CD4-positive, alpha-beta memory T cell (primary cell): ENCODE measurements at regions not wholly inside any gene's neighbourhood (a gene's known extent, or its start where the extent isn't known, plus 50 kb on each side); places are given as distances from the start of the nearest gene placed in this dataset.

Experiments
- CTCF ChIA-PET: fragments of 350-600 bp; sonication (Branson Sonifier 250); formaldehyde crosslinking; loops from one replicate; lab custom pipeline; 2021; ENCODE audit warnings: inconsistent platforms; ENCODE audit not compliant: partially characterized antibody; lab: Charles Lee
- POLR2A ChIA-PET: fragments of 350-600 bp; sonication (Branson Sonifier 250); formaldehyde crosslinking; loops from one replicate; lab custom pipeline; 2021; ENCODE audit not compliant: partially characterized antibody; lab: Charles Lee
- DNase-seq, 5 donors: peaks; one replicate each; pipeline versions ENCODE4 v3.0.0 to v3.0.0-alpha.2; 2020 to 2022; ENCODE audit warnings: mixed read lengths in 1 of 5
- H3K27ac ChIP-seq: one replicate; pipeline ENCODE4 v1.7.0; 2013; ENCODE audit warnings: low read depth, low read length
- H3K27me3 ChIP-seq: 2 replicates; pipeline ENCODE4 v1.7.0; 2013; ENCODE audit warnings: mild to moderate bottlenecking, low read length, moderate library complexity; ENCODE audit not compliant: insufficient read depth
- H3K36me3 ChIP-seq: 2 replicates; pipeline ENCODE4 v1.7.0; 2013; ENCODE audit warnings: mild to moderate bottlenecking, low read length, moderate library complexity; ENCODE audit not compliant: insufficient read depth
- H3K4me1 ChIP-seq: 2 replicates; pipeline ENCODE4 v1.7.0; 2013; ENCODE audit warnings: mild to moderate bottlenecking, low read length, moderate library complexity; ENCODE audit not compliant: insufficient read depth
- H3K4me3 ChIP-seq, 2 donors: one replicate each; pipeline ENCODE4 v1.7.0; 2013; ENCODE audit warnings: low read length in 2 of 2, mild to moderate bottlenecking in 1 of 2
- H3K9me3 ChIP-seq, 2 donors: one replicate each; pipeline ENCODE4 v1.7.0; 2013; ENCODE audit warnings: low read length in 2 of 2, control low read depth in 1 of 2; ENCODE audit not compliant: control insufficient read depth in 1 of 2
- H3K27ac Mint-ChIP-seq, 7 donors: one replicate each; pipeline ENCODE4 v1.8.0; 2020 to 2021; ENCODE audit warnings: mixed read lengths in 7 of 7, mild to moderate bottlenecking in 6 of 7, inconsistent platforms in 3 of 7, moderate library complexity in 3 of 7
- H3K27me3 Mint-ChIP-seq, 2 donors: one replicate each; pipeline ENCODE4 v1.8.0; 2020 to 2021; ENCODE audit warnings: mixed read lengths in 2 of 2
- H3K36me3 Mint-ChIP-seq, 2 donors: one replicate each; pipeline ENCODE4 v1.8.0; 2020 to 2021; ENCODE audit warnings: mixed read lengths in 2 of 2, inconsistent platforms in 1 of 2, mild to moderate bottlenecking in 1 of 2
- H3K4me1 Mint-ChIP-seq, 4 donors: one replicate each; pipeline ENCODE4 v1.8.0; 2020 to 2021; ENCODE audit warnings: mixed read lengths in 4 of 4, mild to moderate bottlenecking in 1 of 4
- H3K4me3 Mint-ChIP-seq, 8 donors: one replicate each; pipeline ENCODE4 v1.8.0; 2020 to 2021; ENCODE audit warnings: mixed read lengths in 8 of 8, mild to moderate bottlenecking in 7 of 8, moderate library complexity in 6 of 8, inconsistent platforms in 3 of 8
- H3K9me3 Mint-ChIP-seq, 8 donors: one replicate each; pipeline ENCODE4 v1.8.0; 2020 to 2021; ENCODE audit warnings: mixed read lengths in 8 of 8, mild to moderate bottlenecking in 5 of 8, inconsistent platforms in 3 of 8, moderate library complexity in 1 of 8
- intact Hi-C: fragments of 100-400 bp; cut with micrococcal nuclease; formaldehyde crosslinking; loops from one replicate; pipeline ENCODE4 v1.15.1; 2023

DNA sequence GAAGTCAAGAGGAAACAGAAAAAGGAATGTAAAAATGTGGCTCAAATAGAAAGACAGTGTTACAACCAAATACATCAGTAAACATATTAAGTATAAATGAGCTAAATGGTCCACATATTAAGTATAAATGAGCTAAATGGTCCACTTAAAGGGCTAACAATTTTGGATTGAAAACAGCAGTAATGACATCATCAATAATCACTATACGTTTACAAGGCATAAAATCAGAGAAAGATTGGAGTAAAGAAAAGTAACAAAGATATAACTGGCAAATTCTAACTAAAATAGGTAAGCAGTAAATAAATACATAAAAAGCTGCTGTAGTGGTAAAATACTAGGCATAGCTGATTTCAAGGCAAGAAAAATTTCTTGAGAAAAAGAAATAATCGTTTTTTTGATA lies 1298.4 kb upstream of the CELF2 start:
- H3K27me3 Mint-ChIP-seq, result no peaks in the 10 kb centered on the region
- no peak overlapping the region for H3K27ac Mint-ChIP-seq

DNA sequence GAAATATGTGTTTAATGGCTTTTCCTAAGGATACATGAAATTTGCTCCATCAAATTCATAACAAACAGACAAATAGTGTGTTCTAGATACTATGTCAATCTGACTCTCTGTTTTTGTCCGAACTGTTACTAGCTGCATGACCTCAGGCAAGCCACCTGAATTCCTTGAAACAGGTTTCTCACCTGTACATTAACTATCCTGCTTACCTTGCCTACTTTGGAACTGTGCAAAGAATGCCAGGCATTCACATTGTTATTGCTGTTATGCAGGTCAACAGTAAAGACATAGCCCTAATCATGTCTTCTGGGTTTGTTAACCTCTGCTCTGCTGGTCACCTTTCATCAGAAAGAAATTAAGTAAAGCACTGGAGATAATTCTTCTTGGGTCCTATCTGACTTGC lies 1283.9 kb upstream of the CELF2 start:
- Histone ChIP-seq H3K36me3 (no peaks in the 10 kb centered on the region), H3K27me3 (no peaks in the 10 kb centered on the region), H3K9me3 (no peaks in the 10 kb centered on the region), H3K4me1 (no peaks in the 10 kb centered on the region), H3K27ac (no peak overlapping the region), H3K4me3 (no peak overlapping the region)
- ChIA-PET POLR2A (no interaction called here), CTCF (no interaction called here)
- no peak overlapping the region for H3K27ac Mint-ChIP-seq
- DNase-seq, result no peak
- no peaks in the 10 kb centered on the region for H3K27me3 Mint-ChIP-seq
- no peaks in the 10 kb centered on the region for H3K4me1 Mint-ChIP-seq
- H3K4me3 Mint-ChIP-seq, result no peak overlapping the region
- H3K9me3 Mint-ChIP-seq, result peaks cover 0 to 8% (median 5%) of the 10 kb centered on the region in 8 donors
- intact Hi-C loops, result no loop called here
- no peaks in the 10 kb centered on the region for H3K36me3 Mint-ChIP-seq

More for the DNA sequence above, 1298.4 kb upstream of the CELF2 start:
- POLR2A ChIA-PET, result no interaction called here
- no peak overlapping the region for H3K4me3 Mint-ChIP-seq
- no peak for DNase-seq
- H3K36me3 Mint-ChIP-seq, result no peaks in the 10 kb centered on the region
- Histone ChIP-seq H3K4me3 (no peak overlapping the region), H3K36me3 (no peaks in the 10 kb centered on the region), H3K9me3 (no peaks in the 10 kb centered on the region), H3K27me3 (no peaks in the 10 kb centered on the region), H3K4me1 (no peaks in the 10 kb centered on the region), H3K27ac (no peak overlapping the region)
- H3K4me1 Mint-ChIP-seq, result no peaks in the 10 kb centered on the region
- CTCF ChIA-PET, result no interaction called here
- H3K9me3 Mint-ChIP-seq, result peaks cover 0 to 4% (median 3%) of the 10 kb centered on the region in 8 donors
- intact Hi-C loops, result no loop called here

DNA sequence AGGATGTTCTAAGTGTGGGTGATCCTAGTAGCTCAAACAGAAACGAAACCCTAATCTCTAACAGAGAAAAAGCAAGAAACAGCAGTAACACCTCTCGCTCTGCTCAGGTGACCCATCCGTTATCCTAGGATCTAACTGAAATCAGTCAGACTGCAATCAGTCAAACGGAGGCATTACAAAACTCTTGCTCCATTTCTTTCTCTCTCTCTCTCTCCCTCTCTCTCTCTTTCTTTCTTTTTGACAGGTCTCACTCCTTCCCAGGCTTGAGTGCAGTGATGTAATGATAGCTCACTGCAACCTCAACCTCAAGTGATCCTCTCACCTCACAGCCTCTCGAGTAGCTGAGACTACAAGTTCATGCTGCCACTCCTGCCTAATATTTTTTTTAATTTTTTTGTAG lies 1283.5 kb upstream of the CELF2 start:
- H3K27me3 ChIP-seq, result no peaks in the 10 kb centered on the region
- no peak overlapping the region for H3K4me3 Mint-ChIP-seq
- H3K27ac Mint-ChIP-seq, result no peak overlapping the region
- no peaks in the 10 kb centered on the region for H3K4me1 ChIP-seq
- H3K9me3 Mint-ChIP-seq, result peaks cover 0 to 8% (median 3%) of the 10 kb centered on the region in 8 donors
- POLR2A ChIA-PET, result no interaction called here
- no peak overlapping the region for H3K27ac ChIP-seq
- CTCF ChIA-PET, result no interaction called here
- no peak overlapping the region for H3K4me3 ChIP-seq
- intact Hi-C loops, result no loop called here
- H3K4me1 Mint-ChIP-seq, result no peaks in the 10 kb centered on the region
- no peaks in the 10 kb centered on the region for H3K27me3 Mint-ChIP-seq
- H3K9me3 ChIP-seq, result no peaks in the 10 kb centered on the region
- no peak for DNase-seq
- H3K36me3 Mint-ChIP-seq, result no peaks in the 10 kb centered on the region
- H3K36me3 ChIP-seq, result no peaks in the 10 kb centered on the region

DNA sequence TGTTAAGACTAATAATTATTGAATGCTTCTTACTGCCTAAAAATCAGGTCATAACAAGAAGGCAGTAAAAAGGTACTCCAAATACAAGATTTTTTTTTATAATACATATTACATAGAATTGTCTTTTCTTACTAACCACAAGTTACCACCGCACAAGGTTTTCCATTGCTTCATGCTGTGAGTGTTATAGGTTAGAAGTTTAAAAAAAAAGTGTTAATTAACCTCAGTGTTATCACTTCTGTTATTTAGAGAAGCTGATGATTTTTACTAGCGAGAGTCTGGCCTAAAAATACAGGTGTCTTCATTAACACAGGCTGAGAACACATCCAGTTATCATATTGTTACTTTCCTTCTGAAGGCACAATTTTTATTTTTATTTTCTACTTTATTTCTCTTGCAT lies 1281.9 kb upstream of the CELF2 start:
- Mint-ChIP-seq H3K4me1 (no peaks in the 10 kb centered on the region), H3K27me3 (no peaks in the 10 kb centered on the region), H3K27ac (no peak overlapping the region), H3K9me3 (peaks cover 0 to 8% (median 2%) of the 10 kb centered on the region in 8 donors), H3K36me3 (no peaks in the 10 kb centered on the region), H3K4me3 (no peak overlapping the region)
- CTCF ChIA-PET, result no interaction called here
- no peaks in the 10 kb centered on the region for H3K27me3 ChIP-seq
- DNase-seq, result no peak
- intact Hi-C loops, result no loop called here
- H3K4me1 ChIP-seq, result no peaks in the 10 kb centered on the region
- POLR2A ChIA-PET, result no interaction called here
- H3K4me3 ChIP-seq, result no peak overlapping the region
- H3K27ac ChIP-seq, result no peak overlapping the region
- no peaks in the 10 kb centered on the region for H3K9me3 ChIP-seq
- no peaks in the 10 kb centered on the region for H3K36me3 ChIP-seq

DNA sequence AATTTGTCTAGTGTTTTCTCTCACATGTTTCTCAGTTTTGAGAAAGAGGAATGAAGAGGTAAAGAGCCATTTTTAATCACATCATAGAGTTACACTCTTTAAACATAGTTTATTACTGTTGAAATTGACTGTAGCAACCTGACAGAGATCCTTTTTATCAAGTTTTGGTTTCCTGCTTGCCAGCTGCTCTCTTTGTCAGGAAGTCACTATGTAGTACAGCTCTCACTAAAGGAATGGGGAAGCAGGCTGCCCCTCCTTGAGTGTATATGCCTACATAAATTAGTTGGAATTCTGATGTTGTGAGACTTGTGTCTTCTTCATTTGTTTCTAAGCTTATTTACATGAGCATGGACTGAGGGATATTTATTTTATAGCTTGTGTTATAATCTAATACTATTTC lies 1274.0 kb upstream of the CELF2 start:
- Histone ChIP-seq H3K36me3 (no peaks in the 10 kb centered on the region), H3K9me3 (no peaks in the 10 kb centered on the region), H3K4me1 (no peaks in the 10 kb centered on the region), H3K27me3 (no peaks in the 10 kb centered on the region), H3K27ac (no peak overlapping the region), H3K4me3 (no peak overlapping the region)
- ChIA-PET CTCF (no interaction called here), POLR2A (no interaction called here)
- H3K27me3 Mint-ChIP-seq, result peaks cover 0 to 2% of the 10 kb centered on the region in 2 donors
- no peak overlapping the region for H3K27ac Mint-ChIP-seq
- intact Hi-C loops, result no loop called here
- DNase-seq, result no peak
- H3K36me3 Mint-ChIP-seq, result no peaks in the 10 kb centered on the region
- H3K4me3 Mint-ChIP-seq, result no peak overlapping the region
- no peaks in the 10 kb centered on the region for H3K4me1 Mint-ChIP-seq
- peaks cover 2 to 7% (median 4%) of the 10 kb centered on the region in 8 donors for H3K9me3 Mint-ChIP-seq

DNA sequence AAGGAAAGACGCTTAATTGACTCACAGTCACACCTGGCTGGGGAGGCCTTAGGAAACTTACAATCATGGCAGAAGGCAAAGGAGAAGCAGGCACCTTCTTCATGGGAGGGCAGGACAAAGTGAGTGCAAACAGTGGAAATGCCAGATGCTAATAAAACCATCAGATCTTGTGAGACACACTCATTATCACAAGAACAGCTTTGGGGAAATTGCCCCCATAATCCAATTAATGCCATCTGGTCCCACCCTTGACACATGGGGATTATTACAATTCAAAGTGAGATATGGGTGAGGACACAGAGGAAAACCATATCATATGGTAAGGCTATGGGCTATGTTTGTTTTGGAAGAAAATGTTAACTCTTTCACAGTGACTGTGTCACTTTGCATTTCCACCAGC lies 1272.5 kb upstream of the CELF2 start:
- no peaks in the 10 kb centered on the region for H3K27me3 ChIP-seq
- no peaks in the 10 kb centered on the region for H3K9me3 ChIP-seq
- no peaks in the 10 kb centered on the region for H3K4me1 ChIP-seq
- Mint-ChIP-seq H3K27me3 (peaks cover 0 to 2% of the 10 kb centered on the region in 2 donors), H3K4me3 (no peak overlapping the region), H3K36me3 (no peaks in the 10 kb centered on the region), H3K9me3 (peaks cover 2 to 7% (median 4%) of the 10 kb centered on the region in 8 donors), H3K27ac (no peak overlapping the region), H3K4me1 (no peaks in the 10 kb centered on the region)
- intact Hi-C loops, result no loop called here
- POLR2A ChIA-PET, result no interaction called here
- no peak overlapping the region for H3K4me3 ChIP-seq
- CTCF ChIA-PET, result no interaction called here
- DNase-seq, result no peak
- no peak overlapping the region for H3K27ac ChIP-seq
- no peaks in the 10 kb centered on the region for H3K36me3 ChIP-seq

DNA sequence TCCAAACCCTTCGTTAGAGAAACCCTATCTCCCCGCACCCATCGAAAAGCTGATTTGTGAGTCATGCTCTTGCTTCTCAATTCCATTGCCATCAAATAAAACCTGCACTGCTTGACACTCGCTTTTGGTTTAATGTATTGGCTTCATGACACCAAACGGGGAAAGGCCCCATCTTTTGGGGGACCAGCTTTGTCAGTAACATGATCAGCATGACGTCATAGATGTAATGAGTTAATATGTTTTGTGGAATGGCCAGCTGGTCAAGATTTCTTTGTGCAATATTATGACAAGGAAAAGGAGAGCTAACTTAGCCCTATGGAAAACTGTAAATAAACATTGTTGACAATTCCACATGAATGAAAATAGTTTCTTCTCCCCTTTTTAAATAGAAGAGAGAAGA lies 1260.5 kb upstream of the CELF2 start:
- Mint-ChIP-seq H3K27me3 (peaks cover 0 to 1% of the 10 kb centered on the region in 2 donors), H3K4me1 (no peaks in the 10 kb centered on the region), H3K9me3 (peaks cover 0 to 5% (median 0%) of the 10 kb centered on the region in 8 donors), H3K27ac (no peak overlapping the region), H3K36me3 (no peaks in the 10 kb centered on the region), H3K4me3 (no peak overlapping the region)
- Histone ChIP-seq H3K36me3 (no peaks in the 10 kb centered on the region), H3K9me3 (peaks cover 0 to 3% of the 10 kb centered on the region in 2 donors), H3K27ac (no peak overlapping the region), H3K4me1 (no peaks in the 10 kb centered on the region), H3K4me3 (no peak overlapping the region), H3K27me3 (no peaks in the 10 kb centered on the region)
- no peak for DNase-seq
- intact Hi-C loops, result no loop called here
- ChIA-PET CTCF (no interaction called here), POLR2A (no interaction called here)

DNA sequence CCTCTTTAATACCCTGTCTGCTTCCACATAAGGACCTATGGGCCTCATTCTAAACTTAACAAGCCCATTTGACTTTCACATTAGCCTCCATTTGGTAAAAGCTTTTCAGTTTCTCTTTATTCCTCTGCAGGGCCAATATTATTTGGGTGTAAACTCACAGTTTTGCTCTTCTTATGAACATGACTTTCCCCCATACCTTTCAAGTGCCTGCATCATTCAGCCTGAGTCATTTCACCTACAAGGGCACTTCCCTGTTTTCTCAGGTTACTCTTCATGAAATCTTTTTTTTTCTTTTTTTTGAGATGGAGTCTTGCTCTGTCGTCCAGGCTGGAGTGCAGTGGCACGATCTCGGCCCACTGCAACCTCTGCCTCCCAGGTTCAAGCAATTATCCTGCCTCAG lies 1258.1 kb upstream of the CELF2 start:
- Mint-ChIP-seq H3K4me3 (no peak overlapping the region), H3K27ac (no peak overlapping the region), H3K4me1 (no peaks in the 10 kb centered on the region), H3K36me3 (no peaks in the 10 kb centered on the region), H3K27me3 (peaks cover 1 to 4% of the 10 kb centered on the region in 2 donors), H3K9me3 (peaks cover 0 to 5% (median 0%) of the 10 kb centered on the region in 8 donors)
- intact Hi-C loops, result no loop called here
- ChIA-PET POLR2A (no interaction called here), CTCF (no interaction called here)
- DNase-seq, result no peak
- H3K36me3 ChIP-seq, result no peaks in the 10 kb centered on the region
- H3K27me3 ChIP-seq, result no peaks in the 10 kb centered on the region
- no peaks in the 10 kb centered on the region for H3K4me1 ChIP-seq
- H3K4me3 ChIP-seq, result no peak overlapping the region
- H3K9me3 ChIP-seq, result peaks cover 0 to 3% of the 10 kb centered on the region in 2 donors
- no peak overlapping the region for H3K27ac ChIP-seq
